HCEC 1CT (cell line): ENCODE measurements at regions not wholly inside any gene's neighbourhood (a gene's known extent, or its start where the extent isn't known, plus 50 kb on each side); places are given as distances from the start of the nearest gene placed in this dataset.
"Not testable (repeated sequence)": the region's sequence is repeated elsewhere in the genome, so short reads cannot be mapped to it uniquely, and the experiment has no call there.

ENCODE experiments used
- DNase-seq: peaks from one replicate; pipeline ENCODE4 v3.0.0-alpha.2; 2017

DNA sequence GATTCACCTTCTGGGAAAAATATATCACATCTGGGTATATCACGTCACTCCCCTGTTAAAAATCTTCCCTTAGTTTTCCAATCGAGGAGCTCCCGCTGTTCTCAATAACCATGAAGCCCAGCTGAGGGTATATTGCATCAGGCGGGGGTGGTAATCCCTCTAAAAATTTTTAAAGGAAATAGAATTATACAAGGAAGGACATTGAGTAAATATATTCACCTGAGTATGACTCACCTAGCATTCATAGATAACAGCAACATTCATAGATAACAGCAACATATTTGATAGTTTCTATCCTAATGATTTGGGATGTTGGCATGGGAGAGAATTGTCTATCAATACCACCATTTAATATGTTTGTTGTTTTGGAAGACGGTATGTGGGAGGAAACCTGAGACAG lies 473.6 kb downstream of the RMST start:
- DNase-seq = no peak

DNA sequence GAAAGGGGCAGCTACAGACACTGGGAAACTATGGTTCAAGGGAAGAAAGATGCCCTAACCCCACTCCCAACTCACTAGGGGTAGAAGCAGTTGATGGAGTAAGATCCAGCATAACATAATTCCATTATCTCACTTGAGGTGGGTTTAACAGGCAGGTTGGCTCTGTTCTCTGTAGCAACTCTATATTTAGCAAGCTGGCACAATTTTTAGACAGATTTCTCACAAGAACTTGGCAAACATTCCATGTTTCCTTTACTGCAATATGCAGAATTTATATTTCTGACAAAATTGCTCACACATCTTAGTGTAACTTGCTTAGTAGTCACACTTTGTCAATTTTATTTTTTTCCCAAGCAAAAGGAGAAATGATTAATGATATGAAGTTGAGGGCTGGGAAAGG lies 475.4 kb downstream of the RMST start:
- no peak for DNase-seq

DNA sequence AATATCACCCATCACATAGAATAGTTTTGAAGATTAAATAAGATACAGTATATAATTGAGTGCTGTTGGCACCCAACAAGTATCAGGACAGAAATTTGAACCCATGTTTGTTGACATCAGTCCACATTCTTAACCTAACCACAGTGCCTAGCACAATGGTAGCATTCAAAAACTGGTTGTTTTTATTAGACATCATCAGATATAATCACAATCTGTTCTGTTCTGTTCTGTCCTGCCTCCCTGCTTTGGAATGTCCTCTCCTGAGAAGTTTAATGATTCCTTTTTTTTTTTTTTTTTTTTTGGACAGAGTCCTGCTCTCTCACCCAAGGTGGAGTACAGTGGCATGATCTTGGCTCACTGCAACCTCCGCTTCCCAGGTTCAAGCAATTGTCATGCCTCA lies 476.6 kb downstream of the RMST start:
- no peak for DNase-seq

DNA sequence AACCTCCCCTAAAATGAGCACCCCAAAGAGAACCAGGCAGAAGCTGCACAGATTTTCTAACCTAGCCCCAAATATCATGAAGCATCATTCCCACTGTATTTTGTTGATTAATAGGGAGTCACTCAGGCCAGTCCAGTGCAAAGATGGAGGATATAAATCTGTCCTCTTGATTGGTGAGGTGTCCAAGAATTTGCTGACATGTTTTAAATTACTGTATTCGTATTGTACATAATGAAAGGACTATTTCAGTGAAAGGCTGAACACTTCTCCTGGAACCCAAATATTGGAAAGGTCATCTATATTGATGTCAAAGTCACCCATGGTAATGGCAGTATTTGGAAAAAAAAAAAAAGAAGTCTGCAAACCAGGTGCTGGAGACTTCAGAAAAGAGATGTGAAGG lies 477.5 kb downstream of the RMST start:
- DNase-seq = no peak

DNA sequence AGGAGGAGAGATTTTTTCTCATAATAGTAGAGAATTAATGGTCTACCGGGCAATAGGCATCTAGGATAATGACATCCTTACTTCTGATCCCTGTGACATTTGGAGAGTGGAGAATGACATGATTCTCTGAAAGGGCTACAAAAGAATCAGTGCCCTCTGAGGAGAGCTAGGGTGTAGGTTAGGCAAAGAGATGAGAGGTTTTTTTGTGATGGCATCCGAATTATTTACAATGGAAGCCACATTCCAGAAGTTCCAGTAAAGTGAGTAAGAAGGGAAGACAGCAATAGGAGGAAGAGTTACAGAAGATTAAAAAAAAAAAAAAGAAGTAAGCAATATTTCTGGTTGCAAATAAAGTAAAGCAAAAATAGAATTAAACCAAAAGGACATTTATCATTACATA lies 478.0 kb downstream of the RMST start:
- no peak for DNase-seq

DNA sequence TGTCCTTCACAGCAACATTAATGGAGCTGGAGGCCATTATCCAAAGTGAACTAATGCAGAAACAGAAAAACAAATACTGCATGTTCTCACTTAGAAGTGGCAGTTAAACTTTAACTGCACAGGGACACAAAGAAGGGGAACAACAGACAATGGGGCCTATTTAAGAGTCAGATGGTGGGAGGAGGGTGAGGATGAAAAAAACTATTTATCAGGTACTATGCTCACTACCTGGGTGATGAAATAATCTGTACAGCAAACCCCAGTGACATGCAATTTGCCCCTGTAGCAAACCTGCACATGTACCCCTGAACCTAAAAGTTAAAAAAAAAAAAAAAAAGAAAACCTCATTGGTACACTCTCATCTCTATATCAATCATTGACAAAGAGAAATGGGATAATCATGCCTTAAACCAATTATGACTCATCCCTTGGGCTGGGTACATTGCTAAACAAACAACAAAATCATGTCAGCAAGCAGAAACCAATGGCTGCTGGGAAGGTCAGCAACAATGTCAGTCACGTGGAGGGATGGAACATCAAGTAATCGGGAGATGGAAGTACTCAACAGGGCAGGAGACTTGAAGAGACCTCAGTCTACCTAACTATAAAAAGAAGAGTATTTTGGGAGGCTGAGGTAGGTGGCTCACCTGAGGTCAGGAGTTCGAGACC lies 479.2 kb downstream of the RMST start:
- no peak for DNase-seq

DNA sequence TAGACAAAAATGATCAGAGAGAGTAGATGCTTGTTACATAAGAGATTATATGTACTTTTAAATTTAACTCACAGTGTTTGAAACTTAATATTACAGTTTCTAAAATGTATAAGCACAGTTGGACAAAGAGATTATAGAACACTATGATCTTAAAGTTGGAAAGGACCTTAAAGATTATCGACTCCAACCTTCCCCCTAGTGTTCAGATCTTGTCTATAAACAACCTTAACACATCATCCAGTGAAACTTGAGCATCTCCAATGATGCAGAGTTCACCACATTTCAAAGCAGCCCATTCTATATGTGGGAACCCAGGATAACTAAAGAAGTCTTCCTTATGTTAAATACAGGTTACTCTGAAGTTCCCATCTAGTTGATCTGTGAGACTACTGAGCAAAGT lies 480.8 kb downstream of the RMST start:
- DNase-seq = no peak

DNA sequence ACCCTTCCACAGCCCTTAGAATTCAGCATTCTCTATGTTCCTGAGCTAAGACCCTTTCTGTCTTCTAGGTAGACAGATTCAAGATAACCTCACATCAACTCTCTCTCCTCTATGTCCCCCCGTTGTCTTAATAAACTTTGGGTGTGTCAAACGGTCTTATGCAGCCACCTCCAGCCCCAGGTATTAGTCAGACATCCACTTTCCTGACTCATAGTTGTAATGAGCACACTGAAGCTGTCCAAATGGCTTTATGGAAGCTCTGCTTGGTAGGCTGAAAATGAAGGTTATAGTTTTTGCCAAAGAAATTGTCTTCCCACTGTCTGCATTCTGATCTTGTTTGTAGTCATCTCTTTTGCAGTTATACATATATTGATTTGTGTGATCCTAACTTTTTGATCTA lies 482.0 kb downstream of the RMST start:
- no peak for DNase-seq

DNA sequence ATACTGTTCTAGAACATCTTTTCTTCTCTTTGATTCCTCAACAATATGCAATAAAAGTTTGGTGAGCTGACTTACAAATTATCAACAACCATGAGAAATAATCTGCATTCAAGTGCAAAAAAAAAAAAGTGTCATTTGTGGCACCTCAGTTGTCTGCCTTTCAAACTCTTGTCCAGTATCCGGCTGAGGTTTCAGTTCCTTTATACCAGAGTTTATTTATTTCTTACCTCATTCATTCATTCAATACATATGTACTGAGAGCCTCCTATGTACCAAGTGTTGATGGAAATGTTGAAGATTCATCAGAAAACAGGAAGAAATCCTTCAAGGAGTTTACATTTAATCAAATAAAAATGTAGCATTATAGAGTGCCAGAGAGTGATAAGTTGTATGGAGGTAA lies 484.1 kb downstream of the RMST start:
- no peak for DNase-seq

DNA sequence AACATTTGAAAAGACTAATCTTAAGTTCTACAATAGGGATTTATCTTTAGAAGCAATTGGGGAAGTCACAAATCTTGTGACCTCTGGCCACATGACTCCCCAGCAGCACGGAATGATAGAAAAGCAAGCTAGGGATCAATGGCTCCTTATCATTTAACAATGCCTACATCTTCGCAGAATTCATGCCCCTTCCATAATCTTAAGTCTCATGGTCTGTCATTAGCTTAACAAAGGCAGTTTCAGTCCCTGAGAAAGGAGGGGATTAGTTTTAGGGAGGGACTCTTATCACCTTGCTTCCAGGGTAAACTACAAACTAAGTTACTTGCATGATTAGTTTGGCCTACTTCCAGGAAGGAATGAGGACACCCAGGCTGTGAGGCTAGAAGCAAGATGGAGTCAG lies 486.0 kb downstream of the RMST start:
- no peak for DNase-seq

DNA sequence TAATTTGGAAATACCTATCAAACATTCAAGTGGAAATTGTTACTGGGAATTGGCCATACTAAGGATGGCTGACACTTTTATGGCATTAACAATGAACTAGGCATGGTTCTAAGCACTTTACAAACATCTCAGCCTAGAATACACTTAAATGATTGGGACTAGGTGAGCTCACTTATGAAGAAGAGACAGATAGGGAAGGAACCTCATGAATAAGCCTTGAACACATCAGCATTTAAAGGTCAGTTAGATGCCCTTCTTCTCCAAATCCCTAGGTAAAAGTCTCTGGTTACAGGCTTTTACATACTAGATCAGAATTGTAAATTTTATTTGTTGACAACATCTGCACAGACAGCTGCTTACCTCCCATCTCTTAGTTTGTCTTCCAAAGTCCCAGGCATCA lies 488.6 kb downstream of the RMST start:
- no peak for DNase-seq

DNA sequence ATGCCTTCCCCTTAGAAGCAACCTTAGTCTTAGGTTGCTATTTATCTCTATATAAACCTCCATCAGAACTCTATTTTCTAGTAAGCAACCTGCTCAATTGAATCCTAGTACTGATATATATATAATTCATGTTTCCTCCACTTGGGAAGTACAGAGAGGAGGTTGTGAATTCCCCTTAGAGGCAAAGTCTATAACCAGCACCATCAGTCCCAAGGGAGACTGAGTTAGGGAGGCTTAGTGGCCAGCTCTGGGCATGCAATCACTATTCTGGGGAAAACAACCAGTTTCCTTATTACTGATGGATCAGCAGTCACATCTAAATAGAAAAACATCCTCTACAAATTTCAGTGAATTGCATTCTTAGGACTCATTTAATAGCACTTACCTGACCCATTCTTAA lies 489.1 kb downstream of the RMST start:
- no peak for DNase-seq

DNA sequence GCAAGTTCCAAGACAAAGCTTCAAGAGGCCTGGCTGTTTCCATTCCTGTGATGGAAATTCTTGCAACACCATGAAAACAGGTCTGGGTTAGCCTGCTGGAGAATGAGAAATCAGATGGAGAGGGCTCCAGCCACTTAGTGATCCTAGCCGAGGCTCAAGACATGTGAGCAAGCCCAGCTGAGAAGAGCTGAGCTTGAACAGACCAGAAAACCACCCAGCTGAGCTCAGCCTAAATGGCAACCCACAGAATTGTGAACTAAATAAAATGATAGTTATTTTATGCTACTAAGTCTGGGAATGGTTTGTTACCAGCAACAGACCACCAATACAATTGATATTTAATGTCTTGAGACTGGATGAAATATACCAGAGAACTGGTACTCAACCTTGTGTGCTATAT lies 494.5 kb downstream of the RMST start:
- no peak for DNase-seq

DNA sequence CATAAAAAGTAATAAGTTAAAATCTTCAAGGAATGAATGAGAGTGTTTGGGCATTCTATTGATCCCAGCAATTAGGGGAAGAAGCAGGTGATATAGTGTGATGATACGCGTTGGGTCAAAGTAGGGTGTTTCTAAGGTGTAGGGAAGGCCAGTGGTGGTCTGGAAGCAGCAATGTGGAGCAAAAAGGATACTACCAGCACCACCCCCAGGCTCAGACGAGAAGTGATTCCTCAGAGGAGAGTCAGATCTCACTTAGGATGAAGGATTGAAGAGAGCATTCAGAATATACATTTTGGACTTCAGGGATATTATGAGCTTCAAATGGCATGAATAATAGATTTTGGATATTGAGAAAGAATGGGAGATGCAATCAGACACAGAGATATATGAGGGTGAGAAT lies 497.6 kb downstream of the RMST start:
- no peak for DNase-seq

DNA sequence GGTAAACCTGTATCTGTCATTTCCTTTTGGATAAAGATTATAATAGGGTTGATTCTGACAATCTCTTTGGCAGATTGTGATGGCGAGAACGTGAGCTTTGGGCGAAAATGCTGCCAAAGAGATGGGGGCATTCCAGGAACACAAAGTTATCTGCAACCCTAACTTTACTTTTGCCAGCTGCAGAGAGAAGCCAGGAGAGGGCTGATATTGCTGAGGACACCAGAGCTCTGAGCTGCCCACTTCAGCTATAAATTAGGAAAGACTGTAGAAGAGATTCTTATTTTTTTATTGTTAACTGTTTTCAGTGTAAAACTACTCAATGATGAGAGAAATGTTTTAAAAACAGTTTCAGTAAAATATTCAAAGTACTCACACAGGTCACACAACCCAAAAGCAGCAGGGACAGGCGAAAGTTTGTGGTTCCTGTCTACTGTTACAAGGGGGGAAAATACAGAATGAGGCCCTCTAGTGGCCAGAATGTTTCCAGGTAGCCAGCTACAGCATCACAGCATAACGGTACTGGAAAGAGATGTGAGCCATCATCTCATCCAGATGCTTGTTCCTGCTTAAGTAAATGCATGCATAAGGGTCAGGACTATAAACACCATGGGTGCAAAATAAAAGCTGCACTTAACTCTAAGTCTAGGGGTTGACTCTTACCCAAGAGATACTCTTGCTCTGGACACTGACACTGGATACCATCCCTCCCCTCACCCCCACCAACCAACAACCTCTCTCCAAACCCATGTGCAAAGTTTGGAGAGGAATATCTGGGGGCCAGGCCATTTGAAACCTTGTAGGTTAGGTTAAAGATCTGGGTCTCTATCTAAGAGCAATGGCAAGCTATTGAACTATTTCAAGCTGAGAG lies 498.4 kb downstream of the RMST start:
- no peak for DNase-seq

DNA sequence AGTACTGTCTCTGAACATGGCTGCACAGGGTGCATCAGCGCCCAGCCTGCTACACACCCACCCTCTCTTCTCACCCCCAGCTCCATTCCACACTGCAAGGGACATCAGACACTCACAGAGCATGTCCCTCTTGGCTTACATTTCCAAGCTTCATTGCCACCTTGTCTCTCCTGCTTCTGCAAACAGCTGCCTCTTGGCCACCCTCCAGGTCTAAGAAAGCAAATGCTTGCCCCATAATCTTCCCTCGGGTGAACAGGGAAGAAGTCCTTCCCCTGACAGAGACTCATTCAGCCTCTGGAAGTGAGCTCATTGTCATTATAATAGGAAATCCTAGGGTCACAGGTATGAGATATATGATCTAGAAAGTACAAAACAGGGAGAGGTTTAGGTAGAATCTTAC lies 505.2 kb downstream of the RMST start:
- no peak for DNase-seq

DNA sequence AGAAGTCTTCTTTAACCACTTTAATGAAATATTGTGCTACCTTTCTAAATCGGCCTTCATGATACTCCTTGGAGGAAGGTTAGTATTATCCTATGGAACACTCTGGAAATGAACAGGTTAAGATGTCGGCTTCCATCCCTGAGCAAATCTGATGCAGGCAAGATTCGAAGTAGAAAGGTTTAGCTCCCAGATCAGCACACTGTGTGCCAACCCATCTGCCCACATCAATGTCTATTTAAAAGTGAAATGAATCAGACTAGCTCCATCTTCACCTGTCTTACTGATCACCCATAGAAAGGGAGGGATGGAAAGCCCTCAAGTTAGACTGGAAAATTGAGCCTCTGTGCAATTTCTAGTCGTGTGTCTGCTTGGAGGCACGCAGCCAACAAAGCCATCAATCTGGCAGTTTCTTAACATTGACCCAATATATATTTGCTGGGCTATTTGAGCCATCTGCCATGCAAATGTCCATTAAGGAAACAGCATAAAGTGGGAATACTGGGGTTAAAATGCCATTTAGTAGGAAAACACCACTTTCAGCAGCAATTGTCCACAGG lies 506.1 kb downstream of the RMST start:
- DNase-seq = no peak

DNA sequence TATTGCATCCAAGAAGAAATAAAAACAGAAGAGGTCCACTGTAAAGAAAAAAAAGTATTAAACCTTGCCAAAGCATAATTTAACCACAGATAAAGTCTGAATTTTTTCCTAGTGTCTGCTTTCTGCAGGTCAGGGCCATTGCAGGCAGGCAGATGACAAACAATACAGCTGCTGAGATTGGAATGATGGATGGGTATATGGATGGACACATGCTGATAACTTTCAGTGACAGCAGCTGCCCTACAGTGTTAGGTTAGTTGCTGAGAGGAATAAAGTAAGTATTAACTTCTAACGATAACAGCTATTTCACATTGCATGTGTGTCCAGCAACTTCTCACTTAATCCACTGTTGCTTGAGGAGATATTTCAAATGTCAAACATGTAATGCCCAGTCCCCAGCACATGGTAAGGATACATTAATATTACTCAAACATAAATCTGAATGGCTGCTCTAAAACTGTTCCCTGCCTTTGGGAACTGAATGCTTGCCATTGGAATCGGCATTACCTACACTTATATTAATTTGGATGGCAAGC lies 515.3 kb downstream of the RMST start:
- no peak for DNase-seq

DNA sequence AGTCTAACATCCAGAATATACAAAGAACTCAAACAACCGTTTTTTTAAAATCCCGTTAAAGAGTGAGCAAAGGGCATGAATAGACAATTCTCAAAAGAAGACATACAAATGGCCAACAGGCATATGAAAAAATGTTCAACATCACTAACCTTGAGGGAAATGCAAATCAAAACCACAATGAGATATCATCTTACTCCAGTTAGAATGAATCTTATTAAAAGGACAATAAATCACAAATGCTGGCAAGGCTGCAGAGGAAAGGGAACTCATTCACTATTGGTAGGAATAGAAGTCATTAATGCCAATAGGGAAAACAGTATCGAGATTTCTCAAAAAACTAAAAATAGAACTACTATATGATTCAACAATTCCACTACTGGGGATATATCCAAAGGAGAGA lies 520.1 kb downstream of the RMST start:
- DNase-seq = no peak

DNA sequence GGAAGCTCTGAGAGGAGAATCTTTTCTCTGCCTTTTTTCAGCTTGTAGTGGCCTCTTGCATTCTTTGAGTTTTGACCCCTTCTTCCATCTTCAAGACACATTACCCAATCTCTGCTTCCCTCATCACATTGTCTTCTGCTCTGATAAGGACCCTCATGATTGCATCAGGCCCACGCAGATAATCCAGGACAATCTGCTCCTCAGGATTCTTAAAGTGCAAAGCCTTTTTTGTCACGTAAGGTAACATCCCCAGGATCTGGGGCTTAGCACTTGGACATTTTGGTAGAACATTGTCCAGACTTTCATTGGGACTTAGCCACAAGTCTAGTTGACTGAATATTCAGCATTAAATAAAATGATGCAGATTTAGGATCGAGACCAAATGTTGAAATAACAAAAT lies 521.2 kb downstream of the RMST start:
- DNase-seq = no peak

DNA sequence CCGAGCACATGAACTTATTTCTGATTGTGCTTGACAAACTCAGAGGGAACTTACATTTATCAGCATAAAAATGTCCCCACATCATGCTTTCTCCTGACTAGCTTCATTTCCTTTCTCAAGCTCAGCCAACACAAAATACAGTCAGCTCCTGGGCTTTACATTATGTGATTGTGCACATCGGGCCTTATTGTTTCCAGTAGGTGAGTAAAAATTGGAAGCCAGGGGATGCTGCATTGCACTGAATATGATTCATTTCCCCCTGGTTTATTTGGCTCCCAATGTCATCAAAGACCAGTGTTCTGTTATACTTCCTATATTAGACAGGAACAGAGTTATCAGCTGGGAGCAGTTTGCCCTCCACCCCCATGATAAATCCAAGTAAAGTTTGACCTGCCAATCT lies 521.8 kb downstream of the RMST start:
- DNase-seq = no peak

DNA sequence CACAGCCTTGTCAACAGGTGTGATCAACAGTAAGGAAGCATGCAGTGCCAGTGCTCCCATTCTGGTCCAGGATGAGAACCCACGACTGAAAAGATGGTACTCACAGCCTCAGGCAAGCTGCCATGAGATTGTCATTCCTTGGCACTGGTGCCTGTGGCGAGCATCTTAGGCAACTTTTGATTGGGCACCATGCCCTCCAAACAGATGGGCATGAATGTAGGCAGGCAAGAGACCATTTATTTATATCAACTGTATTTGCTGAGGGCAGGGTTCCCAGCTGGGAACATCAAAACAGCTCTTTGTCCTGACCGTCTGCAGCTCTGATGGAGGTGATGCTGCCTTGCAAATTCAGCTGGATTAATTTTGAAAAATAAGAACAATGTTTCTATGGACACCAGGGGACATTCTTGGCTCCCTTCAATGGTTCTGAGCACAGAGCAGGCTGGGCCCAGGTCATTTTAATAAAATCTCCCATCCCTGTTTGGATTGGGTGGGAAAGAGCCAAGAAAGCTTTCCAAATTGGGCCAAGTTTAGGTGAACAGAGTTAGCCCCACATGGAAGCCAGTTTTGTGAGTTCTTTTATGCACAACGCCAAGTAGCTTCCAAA lies 522.5 kb downstream of the RMST start:
- DNase-seq = no peak

DNA sequence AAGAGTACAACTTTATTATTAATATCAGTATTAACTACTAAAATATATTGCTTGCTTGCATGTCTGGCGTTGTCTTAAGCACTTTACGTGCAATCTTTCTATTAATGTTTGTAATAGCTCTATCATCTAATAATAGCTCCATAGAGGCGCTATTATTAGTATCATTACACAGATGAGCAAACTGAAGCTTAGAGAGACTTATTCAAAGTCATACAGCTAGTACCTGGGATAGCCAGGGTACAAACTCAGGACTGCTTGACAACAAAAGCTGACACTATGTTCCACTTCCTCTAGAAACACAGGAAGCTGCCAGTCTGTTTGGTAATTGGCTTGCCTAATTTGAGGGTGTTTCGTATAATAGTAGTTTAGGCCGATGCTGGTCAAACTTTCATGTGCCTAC lies 523.2 kb downstream of the RMST start:
- no peak for DNase-seq

DNA sequence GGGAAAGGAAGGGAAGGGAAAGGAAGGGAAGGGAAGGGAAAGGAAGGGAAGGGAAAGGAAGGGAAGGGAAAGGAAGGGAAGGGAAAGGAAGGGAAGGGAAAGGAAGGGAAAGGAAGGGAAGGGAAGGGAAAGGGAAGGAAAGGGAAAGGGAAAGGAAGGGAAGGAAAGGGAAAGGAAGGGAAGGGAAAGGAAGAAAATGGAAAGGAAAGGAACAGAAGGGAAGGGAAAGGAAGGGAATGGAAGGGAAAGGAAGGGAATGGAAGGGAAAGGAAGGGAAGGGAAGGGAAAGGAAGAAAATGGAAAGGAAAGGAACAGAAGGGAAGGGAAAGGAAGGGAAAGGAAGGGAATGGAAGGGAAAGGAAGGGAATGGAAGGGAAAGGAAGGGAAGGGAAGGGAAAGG lies 526.0 kb downstream of the RMST start:
- DNase-seq = not testable (repeated sequence)
